COLO668 (cell line): ENCODE measurements at regions not wholly inside any gene's neighbourhood (a gene's known extent, or its start where the extent isn't known, plus 50 kb on each side); places are given as distances from the start of the nearest gene placed in this dataset.
A peak's percentile ranks its signal among the peaks of the same experiment; 100 is the strongest.

Experiments used
- DNase-seq: peaks from one replicate; lab custom pipeline; 2025; ENCODE audit not compliant: unreplicated experiment; lab: John Stamatoyannopoulos, UW

DNA sequence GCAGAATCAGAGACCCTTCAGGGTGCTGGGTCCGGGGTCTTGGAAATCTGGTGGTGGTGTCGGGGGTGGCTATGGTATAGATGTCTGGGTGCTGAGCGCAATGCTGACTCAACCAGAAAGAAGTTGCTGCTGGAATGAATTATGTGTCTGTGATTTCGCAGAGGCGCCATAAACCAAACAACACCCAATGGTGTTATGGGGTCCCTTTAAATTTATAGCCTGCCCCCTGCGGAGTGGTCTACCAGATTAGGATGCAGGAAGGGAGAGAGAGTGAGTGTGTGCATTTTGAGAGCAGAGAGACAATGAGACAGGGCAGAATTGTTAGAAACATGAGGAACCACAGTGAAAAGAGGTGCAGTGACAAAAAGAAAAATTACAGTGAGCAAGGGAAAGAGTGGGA is 100.7 kb upstream of the CDH11 start:
- no peak for DNase-seq

DNA sequence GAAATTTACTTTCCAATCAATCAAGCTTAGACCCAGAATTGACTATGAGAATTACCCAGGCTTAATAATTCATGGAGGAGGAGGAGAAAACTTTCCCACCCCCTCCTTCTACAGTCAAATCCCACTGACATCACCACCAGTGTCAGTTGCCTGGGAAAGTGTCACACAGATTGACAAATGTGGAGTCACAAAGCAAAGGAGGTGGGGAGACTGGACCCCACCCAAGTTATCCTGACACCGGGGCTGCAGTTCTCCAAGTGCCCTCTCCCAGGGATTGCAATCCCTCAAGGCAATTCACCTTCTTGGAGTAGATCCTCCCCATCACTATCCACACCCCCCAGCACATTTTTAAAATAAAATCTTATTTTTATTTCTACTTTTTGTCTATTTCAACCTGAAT is 100.2 kb upstream of the CDH11 start:
- DNase-seq: no peak

DNA sequence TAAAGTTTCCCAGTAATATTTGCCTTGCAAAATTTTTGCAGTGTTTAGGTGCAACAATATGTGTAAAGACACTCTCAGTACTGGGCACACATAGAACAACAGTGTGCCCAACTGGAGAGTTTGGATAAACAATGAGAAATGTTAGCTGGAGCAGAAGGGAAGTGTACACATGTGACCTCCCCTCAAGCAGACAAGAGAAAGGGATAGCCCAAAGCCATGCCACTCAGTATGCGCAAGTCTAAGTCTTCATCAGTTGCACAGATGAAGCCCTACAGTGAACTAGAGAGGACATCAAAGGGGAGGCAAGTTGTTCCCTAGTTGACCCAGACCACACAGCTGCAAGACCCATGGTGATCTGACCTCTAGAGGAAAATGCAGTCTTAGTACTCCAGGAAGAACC is 97.9 kb upstream of the CDH11 start:
- DNase-seq: no peak

DNA sequence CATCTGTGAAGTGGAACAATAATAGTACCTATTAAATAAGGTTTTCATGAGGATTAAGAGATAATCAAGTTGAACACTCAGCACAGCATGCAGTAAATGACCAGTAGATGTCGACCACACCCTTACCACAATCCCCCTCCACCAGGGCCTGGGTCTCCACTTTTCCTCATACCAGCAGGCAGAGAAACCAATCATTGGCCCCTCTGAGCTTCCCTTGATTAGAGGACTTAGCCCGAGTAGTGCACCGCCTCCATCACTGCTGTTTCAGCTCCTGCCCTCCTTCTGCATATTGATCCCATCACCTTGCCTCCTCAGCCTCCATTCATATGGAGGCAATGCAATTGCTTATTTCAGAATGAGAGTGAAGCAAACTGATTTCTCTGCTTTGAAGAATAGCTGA is 96.5 kb upstream of the CDH11 start:
- no peak for DNase-seq

DNA sequence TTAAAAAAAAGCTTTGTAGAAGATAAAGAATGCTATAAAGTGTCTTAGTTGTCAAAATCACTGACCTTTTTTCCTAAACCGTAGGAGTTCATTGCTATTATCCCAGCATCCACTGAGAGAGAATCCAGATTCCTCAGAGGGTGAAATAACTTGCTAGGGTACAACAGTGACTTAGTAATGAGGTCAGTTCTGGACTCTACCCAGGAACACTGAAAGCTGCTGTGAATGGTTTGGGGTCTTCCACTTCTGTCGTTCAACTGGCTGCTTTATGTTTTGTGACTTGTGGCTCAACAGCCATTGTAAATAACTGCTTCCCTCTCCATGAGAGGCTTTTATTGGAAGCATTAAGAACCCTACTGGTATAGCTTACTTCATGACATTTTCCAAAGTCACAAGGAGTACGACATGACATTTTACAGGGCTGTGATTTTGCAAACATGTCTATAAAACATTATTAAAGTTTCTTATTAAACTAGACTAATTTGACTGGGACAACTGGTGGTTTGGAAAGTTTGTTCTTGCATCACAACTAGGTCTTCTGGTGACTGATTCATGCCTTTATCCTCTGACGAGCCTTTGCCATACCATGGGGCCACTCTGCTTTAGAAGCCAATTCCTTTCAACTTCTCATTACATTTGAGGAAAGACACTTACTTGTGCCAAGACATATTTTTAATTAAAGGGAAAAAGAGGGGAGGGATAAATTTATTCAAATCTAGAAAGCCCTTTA is 92.2 kb upstream of the CDH11 start:
- DNase-seq: no peak

DNA sequence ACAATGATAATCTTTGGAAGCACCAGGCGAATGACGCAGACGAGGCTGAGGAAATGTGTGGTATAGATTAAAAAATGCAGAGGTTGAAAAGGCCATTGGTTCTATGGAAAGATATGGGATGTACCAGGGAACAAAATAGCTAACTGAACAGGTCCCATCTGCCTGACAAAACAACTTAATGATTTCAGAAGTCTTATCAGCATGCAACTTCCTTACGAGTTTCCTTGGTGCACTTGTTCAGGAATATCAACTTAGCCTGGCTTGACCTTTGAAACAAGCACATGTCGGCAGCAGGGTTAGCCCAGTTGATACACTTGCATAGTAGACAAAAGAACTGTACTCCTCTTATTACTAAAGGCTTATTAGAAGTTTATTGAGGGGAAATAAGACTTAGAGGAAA is 90.9 kb upstream of the CDH11 start:
- no peak for DNase-seq

DNA sequence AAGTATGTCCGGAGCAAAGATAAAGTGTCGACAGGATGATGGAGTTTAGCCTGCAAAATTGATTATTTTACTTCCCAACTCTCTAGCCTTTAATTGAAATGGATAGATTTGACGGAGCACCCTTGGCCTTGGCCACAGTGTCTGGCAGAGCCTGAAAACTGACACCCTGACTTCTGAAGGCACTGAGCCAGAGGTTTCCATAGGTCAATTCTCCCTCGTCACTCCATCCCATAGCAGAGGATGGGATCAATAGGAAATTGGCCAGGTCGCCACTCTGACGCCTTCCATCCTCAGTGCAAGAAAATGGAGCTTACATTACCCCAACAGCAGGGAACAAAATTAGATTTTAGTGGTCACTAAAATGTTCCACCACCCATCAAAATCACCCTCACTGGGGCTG is 90.4 kb upstream of the CDH11 start:
- no peak for DNase-seq

DNA sequence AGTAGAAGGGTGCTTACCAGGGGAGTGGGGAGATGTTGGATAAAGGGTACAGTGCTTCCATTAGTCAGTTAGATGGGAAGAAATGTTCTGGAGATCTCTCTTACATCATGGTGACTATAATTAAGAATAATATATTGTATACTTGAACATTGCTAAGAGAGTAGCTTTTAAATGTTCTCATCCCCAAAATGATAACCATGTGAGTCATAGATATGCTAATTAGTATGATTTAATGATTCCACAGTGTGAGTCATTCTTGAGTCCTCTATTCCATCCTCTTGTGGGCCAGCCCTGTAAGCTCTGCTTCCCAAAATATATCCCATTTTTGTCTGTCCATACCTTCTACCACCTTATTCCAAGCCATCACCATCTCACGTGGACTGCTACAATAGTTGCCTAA is 80.6 kb upstream of the CDH11 start:
- DNase-seq: no peak

DNA sequence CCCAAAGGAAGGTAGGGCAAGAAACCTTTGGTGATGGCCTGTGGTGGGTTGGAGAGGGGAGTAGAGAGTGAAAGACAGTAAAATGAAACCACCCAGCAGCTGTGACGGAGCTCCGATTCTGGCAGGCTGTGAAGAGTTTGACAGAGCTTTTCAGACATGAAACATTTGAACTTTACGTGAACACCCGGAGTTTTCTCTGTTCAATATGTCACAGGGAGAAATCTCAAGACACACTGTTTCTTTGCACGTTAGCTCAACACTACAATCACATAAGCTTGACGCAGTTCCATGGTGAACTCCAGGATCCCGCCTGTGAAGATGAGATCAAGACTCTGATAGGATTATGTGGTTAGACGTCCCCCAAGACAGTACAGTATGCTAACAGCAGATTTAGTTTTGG is 79.6 kb upstream of the CDH11 start:
- DNase-seq: no peak

DNA sequence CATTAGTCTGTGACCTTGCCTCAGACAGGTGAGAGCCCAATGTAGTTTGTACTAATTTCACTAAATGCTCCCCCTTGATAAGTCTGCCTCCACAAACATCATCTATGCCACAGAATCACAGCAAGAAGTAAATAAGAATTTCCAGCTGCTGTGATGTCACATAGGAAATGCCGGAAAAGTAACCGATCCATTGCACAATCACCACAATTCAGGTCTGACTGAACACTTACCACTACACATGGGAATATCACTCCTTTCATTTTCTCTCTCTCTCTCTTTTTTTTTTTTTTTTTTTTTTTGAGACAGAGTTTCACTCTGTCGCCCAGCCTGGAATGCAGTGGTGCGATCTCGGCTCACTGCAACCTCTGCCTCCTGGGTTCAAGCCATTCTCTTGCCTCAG is 79.0 kb upstream of the CDH11 start:
- DNase-seq: no peak

DNA sequence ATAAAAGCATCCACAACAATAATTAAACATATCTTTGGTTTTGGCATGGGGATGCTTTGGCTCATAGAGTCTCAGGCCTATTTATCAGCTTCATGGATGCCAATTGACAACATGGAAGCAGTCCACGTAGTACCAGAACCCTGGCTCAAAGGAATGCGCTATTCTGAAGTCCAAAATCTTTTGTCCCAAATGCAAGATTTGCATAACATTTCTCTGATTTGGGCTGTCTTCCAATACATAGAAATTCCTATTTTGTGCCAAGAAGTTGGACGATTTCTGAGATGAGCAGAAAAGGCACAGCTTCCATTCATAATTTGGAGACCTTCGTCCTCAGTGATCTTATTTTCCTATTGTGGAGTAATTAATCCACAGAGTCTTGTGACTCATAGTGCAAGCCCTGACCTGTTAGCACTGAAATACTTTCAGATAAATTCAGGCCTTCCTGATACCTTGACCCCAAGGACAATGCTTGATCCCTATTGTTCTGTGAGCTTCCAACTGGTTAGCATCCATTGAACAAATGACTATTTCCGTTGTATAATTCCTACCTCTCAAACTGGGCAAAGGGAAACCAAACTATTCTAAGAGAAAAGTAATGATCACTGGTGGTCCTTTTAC is 78.4 kb upstream of the CDH11 start:
- no peak for DNase-seq

DNA sequence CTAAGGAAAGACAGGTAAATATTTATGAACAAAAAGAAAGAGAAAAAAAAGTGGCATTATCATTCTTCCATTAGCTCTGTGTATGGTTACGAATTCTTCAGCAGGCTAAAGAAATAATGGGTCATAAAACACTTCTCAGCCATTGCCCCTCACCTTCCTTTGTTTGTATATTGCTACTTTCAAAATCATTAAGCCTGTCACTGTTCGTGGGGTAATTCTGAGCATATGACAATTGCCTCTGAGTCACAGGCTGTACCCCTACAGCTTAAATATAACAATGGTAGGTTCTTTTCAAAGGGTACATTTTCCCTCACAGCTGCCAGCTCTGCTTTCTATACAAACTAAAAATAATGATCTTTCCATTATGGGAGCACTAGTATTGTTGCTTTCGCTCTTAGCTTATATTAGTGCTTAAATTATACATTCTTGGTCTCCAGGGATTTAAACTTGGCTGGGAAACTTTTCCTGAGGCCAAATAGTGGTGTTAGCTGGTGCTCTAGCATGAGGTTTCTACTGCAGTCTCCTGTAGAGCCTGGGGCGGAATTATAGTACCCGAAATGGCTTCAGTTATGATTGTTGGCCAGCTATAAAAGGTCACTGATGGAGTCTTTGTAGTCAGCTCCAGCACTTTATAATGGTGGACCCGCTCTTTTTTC is 74.7 kb upstream of the CDH11 start:
- peak; percentile 13 for DNase-seq

DNA sequence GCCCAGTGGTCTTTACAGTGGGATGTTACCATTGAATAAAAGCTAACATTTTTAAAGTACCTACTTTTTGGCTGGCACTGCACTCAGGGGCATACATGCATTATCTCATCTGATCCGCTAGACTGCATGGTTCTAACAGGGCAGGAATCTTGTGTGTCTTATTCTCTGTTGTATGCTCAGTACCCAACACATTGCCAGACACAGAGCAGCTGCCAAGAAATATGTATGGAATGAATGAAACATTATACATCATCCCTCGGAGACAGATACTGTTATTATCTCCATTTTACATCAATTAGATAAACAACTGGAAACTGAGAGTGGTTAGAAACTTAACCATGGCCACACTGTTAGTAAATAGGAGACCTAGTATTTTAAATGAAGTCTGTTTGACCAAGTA is 74.1 kb upstream of the CDH11 start:
- DNase-seq: no peak

DNA sequence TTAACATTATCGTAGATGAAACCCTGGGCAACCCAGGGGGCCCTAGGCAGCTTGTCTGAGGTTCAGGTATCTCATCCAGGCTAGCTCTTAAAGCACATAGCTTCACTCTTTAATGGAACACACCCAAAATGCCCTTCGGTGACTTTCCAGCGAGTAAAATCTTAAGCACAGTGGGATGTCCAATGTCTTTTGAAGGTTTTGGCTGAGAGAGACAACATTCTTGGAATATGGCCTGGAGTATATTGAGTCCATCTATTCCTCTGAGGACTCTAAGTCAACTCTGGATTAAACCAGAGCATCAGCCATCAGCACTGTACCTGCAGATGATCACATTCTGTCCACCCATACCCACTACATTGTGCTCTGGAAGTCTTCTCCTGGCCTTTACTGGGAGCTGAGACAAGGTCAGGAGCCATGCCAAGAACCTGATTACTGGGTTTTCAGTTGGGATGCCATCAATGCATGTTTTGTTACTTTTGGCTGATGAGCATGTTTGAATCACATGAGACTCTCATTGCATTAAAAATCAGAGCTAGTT is 63.4 kb upstream of the CDH11 start:
- no peak for DNase-seq

DNA sequence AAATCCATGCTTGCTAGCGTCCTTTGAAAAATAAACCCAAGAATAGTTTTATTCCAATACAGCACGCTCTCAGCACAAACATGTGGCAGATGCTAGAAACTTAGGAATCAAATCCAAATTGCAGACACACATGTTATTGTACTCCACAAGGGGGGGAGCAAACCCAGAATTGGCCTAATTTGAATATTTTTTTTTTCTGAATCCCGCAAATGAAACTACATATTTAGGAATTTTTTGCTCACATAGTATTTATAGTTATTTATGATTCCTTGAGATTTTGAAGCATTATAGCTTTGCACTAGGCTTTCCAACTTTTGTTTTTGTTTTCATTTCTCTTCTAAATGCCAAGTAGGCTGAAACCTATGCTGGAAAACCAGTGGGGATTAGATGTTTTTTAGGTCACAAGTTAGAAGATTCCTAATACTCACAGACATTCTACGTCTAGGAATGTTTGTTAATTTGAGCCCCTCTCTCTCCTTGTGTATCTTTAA is 59.3 kb upstream of the CDH11 start:
- DNase-seq: no peak

DNA sequence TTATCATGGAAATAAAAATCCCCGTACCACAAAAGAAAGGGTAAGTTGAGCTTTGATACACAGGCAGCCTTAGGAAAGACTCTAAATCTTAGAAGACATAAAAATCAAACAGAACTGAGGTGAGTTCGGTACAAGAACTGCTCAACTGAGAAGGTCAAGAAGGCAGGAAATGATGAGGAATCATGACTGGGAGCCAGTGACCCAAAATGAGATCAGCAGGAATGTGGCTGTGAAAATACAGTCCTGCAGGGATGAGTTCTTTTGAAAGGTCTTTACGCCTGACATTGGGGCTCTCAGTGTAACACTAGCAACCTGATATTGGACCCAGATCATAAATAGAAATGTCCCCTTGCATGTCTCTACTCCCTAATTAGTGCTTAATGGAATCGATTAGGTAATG is 56.3 kb upstream of the CDH11 start:
- no peak for DNase-seq

DNA sequence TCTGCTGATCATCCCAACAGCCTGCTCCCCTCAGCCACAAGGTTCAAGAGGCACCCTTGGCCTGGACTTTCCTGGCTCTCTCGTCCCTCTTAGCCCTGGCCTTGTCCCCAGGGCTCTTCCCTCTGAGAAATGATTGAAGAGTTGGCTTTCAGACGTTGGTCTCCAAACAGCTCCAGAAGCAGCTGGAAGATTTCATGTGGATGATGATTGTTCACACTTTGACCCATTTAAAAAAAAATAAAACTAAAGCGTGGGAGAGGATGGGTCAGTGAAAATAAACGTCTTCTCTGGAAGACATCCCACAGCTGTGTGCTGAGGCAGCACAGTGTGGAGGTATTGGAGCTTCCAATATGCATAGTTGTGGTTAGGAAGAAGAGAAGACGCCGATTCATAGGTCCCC is 54.7 kb upstream of the CDH11 start:
- no peak for DNase-seq

DNA sequence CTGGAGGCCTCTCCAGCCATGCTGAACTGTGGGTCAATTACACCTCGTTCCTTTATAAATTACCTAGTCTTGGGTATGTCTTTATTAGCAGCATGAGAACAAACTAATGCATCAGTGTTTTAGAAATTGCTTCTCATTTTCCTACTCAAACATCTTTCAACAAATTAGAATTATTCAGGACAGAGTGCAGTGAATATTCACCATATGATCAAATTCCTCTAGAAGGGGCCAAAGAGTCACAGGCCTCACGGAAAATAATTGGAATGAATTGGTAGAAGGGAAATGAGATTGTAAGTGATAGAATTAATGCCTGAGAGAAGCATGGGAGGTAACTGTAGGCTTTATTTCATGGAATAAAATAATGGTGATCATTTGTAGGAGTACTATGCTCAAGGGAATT is 50.5 kb upstream of the CDH11 start:
- no peak for DNase-seq
